ENCODE measurements at regions not wholly inside any gene's neighbourhood (a gene's known extent, or its start where the extent isn't known, plus 50 kb on each side); places are given as distances from the start of the nearest gene placed in this dataset.

GRCh38 chr2:82998781-82999180 is 1460.3 kb downstream of the SUCLG1 start:
- TF ChIP-seq ZNF274 (IDR thresholded peaks at IDR 0.05; ENCODE audit: low read length) (no peak), ZNF274 (tag by site-specific recombination; IDR thresholded peaks at IDR 0.05; ENCODE audit: borderline replicate concordance) (no peak), REST (tag by site-specific recombination; IDR thresholded peaks at IDR 0.05) (no peak), CTCF (tag by site-specific recombination; IDR thresholded peaks at IDR 0.05) (no peak), ATF2 (tag by site-specific recombination; IDR thresholded peaks at IDR 0.05; ENCODE audit: low read depth) (no peak), GLI4 (tag by site-specific recombination; IDR thresholded peaks at IDR 0.05) (no peak), ZNF501 (tag by site-specific recombination; IDR thresholded peaks at IDR 0.05) (no peak), ZNF133 (tag by site-specific recombination; IDR thresholded peaks at IDR 0.05) (no peak), ZNF19 (tag by site-specific recombination; IDR thresholded peaks at IDR 0.05; ENCODE audit: low read depth) (no peak), REPIN1 (tag by site-specific recombination; IDR thresholded peaks at IDR 0.05; ENCODE audit: low read depth) (no peak)

Measured in HEK293 (cell line).